HG03196 (cell line): ENCODE measurements at regions not wholly inside any gene's neighbourhood (a gene's known extent, or its start where the extent isn't known, plus 50 kb on each side); places are given as distances from the start of the nearest gene placed in this dataset.
"Not testable (repeated sequence)": the region's sequence is repeated elsewhere in the genome, so short reads cannot be mapped to it uniquely, and the experiment has no call there.

Experiments used
- ATAC-seq: cut with Tn5 transposase; IDR thresholded peaks from one replicate; pipeline ENCODE4 v1.9.1; 2021; ENCODE audit not compliant: unreplicated experiment

DNA sequence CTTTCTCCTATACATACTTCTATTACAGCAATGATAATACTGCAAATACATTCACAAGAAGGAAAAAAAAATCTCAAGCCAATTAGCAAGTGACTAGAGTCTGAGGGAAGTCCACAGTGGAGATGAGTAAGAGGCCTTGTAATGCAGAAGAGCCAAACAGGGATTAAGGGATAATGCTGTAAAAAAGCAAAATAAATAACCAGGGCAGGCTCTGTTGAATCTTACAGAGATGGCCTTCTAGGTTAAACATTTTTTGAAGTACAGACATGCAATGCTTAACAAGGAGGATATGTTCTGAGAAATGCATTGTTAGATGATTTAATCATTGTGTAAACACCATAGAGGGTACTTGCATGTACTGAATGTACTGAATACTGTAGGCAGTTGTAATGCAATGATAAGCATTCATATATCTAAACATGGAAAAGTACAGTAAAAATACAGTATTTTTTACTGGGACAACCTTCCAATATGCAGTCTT lies 122.1 kb upstream of the RMDN2 start:
- no peak for ATAC-seq

DNA sequence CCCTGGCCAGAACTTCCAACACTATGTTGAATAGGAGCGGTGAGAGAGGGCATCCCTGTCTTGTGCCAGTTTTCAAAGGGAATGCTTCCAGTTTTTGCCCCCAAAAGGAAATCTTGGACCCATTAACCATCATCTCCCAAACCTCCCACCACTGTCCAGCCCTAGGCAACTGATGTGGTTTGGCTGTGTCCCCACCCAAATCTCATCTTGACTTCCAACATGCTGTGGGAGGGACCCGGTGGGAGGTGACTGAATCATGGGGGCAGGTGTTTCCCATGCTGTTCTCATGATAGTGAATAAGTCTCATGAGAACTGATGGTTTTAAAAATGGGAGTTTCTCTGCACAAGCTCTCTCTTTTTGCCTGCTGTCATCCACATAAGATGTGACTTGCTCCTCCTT lies 119.1 kb upstream of the RMDN2 start:
- not testable (repeated sequence) for ATAC-seq

DNA sequence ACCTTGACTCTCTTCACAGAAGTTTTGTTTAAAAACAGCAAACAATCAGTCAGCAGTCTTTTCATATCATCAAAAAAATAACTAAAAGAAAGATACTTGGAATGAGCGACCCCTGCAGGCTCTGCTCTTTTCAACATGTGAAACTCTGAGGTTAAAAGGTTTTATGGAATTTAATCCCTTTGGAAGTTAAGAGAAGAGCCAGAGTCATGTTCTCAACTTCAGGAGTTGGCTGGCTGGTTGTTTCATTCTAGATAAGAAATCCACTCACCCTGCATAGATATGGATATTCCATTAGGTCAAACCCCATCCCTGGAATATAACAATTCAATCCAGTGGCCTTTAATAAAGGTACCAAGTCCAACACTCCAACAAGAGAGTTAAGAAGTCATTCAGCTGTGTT lies 115.6 kb upstream of the RMDN2 start:
- ATAC-seq = no peak

DNA sequence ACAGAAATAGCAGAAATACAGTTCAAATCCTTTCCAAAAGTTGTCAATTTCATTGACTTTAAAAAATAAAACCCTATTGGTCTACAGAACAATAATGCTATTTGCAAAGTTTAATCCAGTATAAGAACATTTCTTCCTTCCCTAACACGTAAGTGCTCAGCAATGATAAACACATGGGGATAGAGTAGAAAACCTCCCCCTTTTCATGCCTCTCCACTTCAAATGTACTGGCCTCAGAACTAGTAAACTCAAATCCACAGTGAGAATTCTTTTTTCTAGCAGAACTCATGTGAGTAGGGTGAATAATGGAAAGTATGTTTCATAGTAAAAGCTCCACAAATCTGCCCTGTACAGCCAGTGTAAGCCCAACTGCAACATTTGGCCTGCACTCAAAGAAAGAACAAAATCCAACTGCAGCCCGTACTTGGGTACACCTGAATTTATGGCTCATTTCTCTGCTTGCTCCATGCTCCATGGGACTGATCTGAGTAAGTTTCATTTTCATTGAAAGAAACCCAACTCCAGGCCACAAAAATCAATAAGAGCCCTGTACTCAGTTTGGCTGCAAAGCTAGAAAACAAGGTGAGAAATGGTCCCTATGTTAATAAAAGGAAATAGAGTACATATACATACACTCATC lies 115.0 kb upstream of the RMDN2 start:
- no peak for ATAC-seq

DNA sequence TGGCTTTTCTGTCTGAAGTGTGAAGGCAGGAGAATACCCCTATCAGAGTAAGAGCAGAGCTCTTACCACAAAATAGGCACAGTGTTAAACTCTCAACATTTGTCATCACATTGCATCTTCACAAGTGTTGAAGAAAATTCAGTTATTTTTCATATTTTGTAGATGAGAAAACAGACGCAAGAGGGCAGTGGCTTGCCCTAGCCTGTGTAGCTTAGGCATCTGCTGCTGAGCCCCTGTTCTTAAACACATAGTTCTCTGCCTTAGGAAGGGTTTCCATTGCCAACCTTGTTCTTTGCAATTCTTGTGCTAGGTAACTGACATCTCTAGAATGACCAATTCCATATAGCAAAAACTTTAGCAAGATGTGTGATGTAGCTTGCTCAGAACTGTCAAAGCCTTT lies 112.7 kb upstream of the RMDN2 start:
- ATAC-seq = no peak

DNA sequence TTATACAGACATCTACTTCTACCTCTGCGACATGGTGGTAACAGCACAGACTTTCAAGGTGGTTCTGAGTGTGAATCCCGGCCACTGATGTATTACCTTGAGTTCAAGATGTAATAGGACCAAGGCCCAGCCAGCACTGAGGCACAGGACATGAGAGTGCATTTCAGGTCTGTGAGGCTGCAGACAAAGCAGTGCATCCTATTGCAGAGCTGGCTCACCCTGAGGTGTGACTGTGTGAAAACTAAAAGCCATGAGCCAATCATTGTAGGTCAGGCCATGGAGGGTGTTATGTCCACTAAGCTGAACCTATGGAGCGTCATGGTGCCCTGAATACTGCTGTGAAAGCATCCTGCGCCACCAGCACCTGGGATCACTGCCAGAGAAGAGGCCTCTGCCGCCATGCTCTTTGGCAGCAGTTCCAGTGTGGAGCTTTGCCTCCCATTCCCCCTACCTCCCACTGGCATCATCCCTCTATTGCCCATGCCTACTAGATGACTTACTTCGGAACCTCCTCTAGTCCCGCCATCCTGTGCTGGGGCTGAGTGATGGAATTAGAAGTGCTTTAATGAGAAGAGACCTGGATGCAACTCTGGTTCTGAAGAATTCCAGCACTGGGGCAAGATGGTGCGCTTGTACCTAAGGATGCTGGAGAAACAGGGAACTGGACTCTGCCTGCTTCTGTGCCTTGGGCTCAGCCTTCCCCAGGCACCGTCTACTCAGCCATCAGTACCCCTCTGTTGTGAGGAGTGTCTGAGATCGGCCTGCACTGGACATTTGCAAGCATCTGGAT lies 112.0 kb upstream of the RMDN2 start:
- ATAC-seq = no peak

DNA sequence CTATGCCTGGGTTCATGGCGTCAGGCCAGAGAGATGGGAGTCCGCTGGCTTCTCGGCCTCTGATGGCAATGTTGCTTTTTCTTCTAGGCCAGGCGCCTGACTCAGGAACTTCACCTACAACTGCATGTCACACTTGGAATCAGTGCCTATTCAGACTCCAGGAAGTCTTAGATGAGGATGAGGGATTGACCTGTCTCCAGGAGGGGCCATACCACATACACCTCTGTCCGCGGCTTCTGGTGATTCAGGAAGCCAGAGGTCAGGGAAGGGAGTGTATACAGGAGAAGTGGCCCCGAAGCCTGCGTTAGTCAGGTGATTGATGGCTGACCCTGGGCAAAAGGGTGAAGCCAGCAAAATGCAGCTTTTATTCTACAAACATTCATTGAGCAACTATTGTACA lies 109.1 kb upstream of the RMDN2 start:
- no peak for ATAC-seq

DNA sequence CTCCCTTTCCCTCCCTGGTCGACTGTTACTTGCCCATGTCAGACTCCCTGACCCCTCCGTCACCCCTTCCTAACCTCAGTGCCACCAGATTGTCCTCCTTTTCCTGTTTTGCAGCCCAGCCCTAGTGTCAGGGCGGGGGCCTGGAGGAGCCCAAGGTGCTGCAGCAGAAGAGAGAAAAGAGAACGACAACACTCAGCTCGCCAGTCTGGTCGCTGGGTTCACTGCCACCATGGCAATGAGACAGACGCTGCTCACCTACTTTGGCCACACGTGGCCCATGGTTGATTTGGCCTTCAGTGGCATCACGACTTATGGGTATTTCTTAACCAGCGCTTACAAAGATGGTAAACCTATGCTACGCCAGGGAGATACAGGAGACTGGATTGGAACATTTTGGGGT lies 108.4 kb upstream of the RMDN2 start:
- ATAC-seq = no peak

DNA sequence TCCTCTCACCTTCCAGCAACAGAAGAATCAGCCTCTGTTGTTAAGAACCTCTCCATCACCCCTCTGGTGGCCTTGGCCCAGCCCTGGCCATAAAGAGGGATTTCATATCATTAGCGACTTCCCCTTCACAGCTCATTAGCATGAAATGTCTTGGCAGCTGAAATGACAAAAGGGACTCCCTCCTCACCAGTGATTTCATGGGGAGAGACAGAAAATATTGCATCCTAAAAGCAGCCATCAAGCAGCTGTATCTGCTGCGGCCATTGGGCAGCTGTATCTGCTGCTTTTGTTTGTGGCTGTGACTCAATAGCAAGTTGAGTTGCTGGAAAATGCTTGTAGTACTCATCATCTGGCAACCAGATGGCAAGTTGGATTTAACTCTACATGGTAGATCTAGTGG lies 105.9 kb upstream of the RMDN2 start:
- no peak for ATAC-seq

DNA sequence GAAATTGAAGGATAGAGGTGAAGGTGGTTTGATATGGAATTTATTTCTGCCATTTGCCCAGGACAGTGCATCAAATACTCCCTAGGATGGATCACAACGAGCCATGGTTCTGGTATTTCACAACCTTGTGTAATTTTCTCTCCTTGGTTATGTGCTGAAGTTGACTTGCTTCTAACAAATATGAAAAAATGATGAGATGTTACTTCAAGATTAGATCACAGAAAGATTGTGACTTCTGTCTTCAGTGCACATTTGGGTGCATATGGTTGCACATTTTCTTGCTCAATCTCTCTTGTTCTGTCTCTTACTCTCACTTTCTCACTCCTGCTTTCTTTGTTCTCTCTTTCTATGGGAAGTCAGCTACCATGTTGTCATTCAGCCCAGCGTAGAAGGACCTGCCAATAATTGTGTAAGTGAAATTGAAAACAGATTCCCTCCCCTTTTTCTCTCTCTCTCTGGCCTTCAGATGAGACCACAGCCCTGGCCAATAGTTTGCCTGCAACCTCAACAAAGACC lies 104.6 kb upstream of the RMDN2 start:
- no peak for ATAC-seq

DNA sequence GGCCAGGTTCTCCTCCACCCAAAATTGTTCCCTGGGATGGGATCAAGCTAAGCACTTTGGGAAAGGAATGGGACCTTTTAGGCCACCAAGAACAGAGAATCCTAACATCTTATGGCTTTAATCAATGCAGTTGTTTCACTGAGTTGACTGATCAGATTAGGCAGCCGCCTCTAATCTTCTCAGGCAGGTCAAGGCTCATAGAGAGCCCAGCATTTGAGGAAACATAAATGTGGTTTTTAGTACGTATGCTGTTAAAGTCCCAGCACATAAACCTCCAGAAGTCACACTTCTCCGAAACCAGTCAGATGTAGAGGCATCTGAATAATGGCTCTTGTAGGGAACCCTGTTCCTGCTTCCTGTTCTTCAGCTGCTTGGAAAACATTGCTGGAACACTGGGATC lies 99.5 kb upstream of the RMDN2 start:
- no peak for ATAC-seq

DNA sequence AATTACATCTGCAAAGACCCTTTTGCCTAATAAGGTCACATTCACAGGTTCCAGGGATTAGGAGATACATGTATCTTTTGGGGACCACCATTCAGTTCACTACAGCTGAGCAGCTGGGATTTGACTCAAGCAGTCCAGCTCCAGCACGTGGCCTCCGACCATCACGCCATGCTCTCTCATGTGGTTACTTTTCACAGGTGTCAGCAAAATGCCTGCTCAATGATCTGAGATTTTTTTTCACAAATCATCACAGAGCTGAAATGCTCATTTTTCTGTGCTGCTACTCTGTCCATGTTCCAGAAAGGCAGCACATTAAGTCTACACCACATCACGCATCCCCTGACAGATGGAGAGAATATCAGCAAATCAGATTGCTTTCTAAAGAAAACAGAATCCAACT lies 98.5 kb upstream of the RMDN2 start:
- no peak for ATAC-seq

DNA sequence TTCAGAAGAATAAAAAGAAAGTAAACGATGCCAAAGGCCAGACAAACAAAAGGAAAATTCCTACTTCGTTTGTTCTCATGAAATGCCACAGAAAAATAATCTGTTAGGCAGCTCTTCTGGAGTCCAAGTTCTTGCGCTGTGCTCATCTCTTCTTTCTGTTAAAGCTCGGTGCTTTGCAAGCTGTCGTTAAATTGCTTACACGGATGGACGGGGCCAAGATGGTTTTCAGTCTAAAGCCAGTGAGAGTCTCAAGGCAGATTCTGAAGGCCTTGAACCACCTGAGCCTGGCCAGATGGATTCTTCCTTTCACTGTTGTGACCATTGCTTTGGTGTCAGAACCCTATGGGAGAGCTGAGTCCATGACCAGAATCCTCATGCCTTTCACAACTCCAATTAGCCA lies 97.6 kb upstream of the RMDN2 start:
- no peak for ATAC-seq

DNA sequence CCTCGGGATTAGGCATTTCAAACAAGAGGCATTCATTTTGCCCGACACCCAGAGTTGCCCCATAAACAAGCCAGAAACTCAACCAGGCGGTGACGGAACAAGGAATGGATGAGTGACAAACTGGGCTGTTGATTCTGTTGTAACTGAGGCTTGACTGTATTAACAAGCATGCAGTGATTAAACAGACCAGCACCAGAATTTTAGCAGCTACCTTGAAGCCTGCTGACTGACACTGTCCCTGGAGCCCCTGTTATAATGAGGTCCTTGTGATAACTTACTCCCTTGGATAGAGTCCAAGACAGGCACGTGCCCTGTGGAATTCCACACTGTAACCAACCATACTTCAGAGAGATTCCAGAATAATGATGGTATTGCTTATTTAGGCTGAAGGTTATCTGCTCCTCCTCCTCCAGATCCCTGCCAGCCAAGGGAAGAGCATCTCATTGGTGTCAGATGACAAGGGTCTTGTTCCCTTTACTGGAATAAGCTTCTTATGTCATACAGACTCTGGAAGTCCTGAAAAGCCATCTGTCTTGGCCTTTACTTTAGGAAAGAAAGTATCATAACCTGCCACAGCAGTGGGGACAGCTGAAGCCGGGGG lies 97.1 kb upstream of the RMDN2 start:
- ATAC-seq = no peak

DNA sequence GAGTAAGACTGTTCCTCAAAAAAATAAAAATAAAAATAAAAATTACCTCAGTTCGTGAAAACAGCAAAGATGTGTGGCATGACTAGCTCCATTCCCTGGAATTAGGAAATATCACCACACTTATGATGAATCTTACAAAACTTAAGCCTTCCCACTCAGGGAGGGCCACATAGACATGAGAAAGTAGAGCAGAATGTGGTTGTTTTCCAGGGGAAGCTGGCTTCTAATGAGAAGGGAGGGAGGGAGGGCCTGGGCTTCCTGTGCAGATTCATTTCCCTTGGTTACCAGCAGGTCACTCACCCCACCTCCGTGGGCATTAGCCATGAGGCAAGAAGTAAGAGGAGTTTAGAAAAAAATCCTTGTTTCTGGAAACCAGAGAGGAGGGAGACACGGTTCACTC lies 95.9 kb upstream of the RMDN2 start:
- no peak for ATAC-seq

DNA sequence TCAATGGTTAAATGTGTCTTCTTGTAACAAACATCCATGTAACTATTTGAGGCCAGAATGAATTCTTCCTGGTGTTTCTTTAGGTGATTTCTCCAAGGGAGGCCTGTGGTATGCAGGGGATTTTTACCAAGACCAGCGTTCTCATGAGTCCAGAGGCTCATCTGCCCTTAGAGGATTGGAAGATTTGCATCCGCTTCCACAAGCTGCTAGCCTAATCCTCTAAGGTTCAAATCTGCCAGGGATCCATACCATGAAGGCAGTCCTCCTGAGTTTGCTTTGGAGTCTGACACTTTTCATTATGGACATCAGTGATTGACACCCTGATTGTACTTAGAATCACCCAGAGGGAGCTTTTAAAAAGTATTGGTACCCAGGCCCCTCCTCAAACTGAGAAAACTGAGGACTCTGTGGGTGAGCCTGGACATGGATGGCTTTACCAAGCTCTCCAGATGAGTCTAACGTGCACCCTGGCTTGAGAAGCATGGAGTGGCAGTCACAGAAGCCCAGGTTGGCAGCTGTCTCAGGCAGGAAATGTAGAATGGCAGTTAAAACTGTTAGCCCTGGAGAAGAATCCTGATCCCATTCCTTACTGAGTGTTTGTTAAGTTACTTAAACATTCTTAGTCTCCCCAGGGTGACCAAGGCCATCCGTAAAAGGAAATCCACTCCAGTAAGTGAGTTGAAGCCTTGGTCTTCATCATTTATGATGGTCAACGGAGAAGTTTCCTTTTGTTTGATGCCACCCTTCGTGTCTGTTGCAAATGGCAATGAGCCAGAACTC lies 95.3 kb upstream of the RMDN2 start:
- ATAC-seq = no peak

DNA sequence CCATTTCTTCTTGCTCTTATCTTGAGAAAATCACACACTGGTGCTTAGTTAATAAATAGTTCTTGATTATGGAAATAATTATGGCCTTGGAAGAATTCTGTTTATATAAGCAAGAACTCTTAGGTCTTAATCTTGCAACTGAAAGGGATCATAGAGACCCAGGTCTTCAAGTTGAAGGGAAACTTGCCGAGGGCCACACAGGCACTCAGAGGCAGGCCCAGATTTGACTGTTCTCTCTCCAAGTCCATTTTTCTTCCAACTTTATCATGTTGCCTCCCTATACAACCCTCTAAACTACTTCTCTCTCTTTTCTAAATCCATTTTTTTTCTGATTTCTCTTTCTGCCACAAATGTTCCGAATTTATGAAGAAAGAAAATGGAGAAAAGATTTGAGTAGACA lies 94.5 kb upstream of the RMDN2 start:
- ATAC-seq = no peak

DNA sequence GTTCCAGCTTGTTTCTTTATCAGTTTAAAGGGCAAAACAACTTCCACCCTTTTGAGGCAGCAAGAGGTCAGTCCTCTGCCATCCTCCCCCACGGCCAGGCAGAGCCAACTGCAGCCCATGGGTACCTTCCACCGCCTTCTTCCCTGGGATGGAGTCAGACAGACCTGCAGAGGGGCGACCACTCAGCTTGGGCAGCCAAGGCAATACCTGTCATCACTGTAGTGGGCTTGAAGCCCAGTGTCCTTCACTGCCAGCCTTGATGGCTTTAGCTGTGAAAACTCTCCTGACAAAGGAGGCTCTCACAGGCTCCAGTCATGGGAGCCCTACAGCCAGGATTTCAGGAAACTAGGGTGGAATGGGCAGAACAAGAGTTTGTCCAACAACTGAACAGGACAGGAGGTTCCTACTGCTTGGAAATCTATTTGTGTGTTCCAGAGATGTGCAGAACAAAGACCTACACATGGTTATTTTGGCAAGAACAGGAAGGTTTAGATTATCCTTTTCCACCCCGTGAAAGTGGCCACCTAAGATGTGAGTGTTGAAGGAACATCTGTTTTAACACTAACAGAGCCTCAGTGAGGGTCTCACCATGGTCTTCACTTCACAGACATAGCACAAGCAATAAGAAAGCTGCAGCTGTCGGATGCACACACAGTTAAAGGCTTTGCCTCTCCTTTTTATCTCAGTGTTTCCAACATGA lies 93.9 kb upstream of the RMDN2 start:
- ATAC-seq = no peak

DNA sequence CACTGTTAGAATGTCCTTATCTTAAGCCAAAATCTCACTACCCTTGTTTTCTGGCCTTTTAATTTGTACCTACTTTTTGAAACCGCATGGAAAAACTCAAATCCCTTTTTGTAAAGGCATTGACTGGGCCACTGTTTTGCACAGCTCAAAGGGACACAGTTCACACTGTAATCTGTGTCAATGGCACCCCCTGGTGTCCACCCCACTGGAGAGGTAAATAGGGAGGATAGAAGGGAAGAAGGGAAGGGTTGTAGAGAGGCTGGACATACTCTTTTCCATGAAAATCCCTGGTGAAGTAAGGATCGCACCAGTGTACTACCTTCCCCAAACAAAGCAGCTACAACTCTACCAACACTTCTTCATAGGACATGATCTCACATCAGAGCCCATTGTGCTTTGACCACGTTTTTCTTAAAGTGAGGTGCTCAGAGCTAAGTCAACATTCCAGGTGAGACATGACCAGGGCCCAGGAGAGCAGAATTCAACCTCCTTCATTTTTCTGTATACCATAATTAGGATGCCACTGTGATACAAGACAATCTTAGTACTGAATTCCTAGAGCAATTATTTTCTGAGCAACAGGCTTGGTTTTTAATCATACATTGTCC lies 92.4 kb upstream of the RMDN2 start:
- ATAC-seq = peak; percentile 62

DNA sequence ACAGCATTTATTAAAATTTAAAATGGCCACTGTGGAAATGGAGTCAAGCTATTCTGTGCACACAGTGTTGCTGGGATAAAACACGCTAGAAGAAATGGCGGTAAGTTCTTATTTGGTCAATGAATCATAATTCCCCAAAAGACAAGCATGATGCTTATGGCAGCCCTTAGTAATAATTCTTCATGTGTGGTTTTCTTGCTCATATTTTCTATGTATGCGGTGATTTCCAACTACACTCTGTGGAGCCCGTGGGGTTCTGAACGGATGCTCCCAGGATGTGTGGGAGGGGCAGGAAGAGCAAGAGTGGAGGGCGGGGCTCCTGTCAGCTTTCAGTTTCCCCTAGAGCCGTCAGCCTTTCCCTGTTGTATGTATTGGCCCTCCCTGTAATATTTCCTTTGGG lies 91.7 kb upstream of the RMDN2 start:
- ATAC-seq = no peak
